ENCODE measurements at regions not wholly inside any gene's neighbourhood (a gene's known extent, or its start where the extent isn't known, plus 50 kb on each side); places are given as distances from the start of the nearest gene placed in this dataset.

- no peak for TF ChIP-seq CTCF (IDR thresholded peaks at IDR 0.05; ENCODE audit: insufficient read depth, low read length)
- no peak for TF ChIP-seq POLR2AphosphoS5 (IDR thresholded peaks at IDR 0.05; ENCODE audit: low read depth)
- TF ChIP-seq REST (IDR thresholded peaks at IDR 0.05; ENCODE audit: insufficient replicate concordance, low read depth): no peak
- no peak for TF ChIP-seq GABPA (IDR thresholded peaks at IDR 0.05; ENCODE audit: low read depth)
Observed at GRCh38 chr6:130758813-130759212, 68.4 kb upstream of the SMLR1 start.
